Neuronal stem cell (in vitro differentiated cells): ENCODE measurements at regions not wholly inside any gene's neighbourhood (a gene's known extent, or its start where the extent isn't known, plus 50 kb on each side); places are given as distances from the start of the nearest gene placed in this dataset.

Experiments
- DNase-seq: peaks from one replicate; pipeline ENCODE4 v3.0.0-alpha.2; 2013; ENCODE audit warnings: low spot score
- H2AFZ ChIP-seq: one replicate; pipeline ENCODE4 v1.6.1; 2013; ENCODE audit warnings: mild to moderate bottlenecking, low read length, inconsistent platforms
- H2AK5ac ChIP-seq: 2 replicates; pipeline ENCODE4 v1.6.1; 2013; ENCODE audit warnings: low read depth, mild to moderate bottlenecking, inconsistent platforms, low read length, moderate library complexity, mixed read lengths
- H2BK120ac ChIP-seq: 2 replicates; pipeline ENCODE4 v1.6.1; 2013; ENCODE audit warnings: low read depth, mild to moderate bottlenecking, inconsistent platforms, low read length, moderate library complexity, mixed read lengths
- H2BK12ac ChIP-seq: one replicate; pipeline ENCODE4 v1.6.1; 2013; ENCODE audit warnings: low read length, inconsistent platforms
- H2BK15ac ChIP-seq: 2 replicates; pipeline ENCODE4 v1.6.1; 2013; ENCODE audit warnings: mild to moderate bottlenecking, low read length, inconsistent platforms, mixed read lengths
- H2BK5ac ChIP-seq: one replicate; pipeline ENCODE4 v1.6.1; 2013; ENCODE audit warnings: inconsistent platforms, mild to moderate bottlenecking, low read length, moderate library complexity
- H3K14ac ChIP-seq: one replicate; pipeline ENCODE4 v1.6.1; 2013; ENCODE audit warnings: low read length, inconsistent platforms
- H3K18ac ChIP-seq: 2 replicates; pipeline ENCODE4 v1.6.1; 2013; ENCODE audit warnings: low read length, inconsistent platforms
- H3K23ac ChIP-seq: 2 replicates; pipeline ENCODE4 v1.6.1; 2013; ENCODE audit warnings: low read depth, mild to moderate bottlenecking, mixed read lengths, low read length, inconsistent platforms; ENCODE audit not compliant: poor library complexity
- H3K27ac ChIP-seq: replicated peaks from 3 replicates; pipeline ENCODE4 v1.5.1; 2013; ENCODE audit warnings: low read length, inconsistent platforms
- H3K27me3 ChIP-seq, 3 experiments: 2 replicates each; pipeline ENCODE4 v1.6.1; 2013; ENCODE audit warnings: low read length in 3 of 3, mild to moderate bottlenecking in 2 of 3, inconsistent platforms in 1 of 3, low read depth in 1 of 3, mixed read lengths in 1 of 3, moderate library complexity in 1 of 3; ENCODE audit not compliant: control insufficient read depth in 3 of 3, insufficient read depth in 3 of 3
- H3K36me3 ChIP-seq, 2 donors: replicated peaks in 1 of 2; 2 replicates each; pipeline ENCODE4 v1.6.1; 2013; ENCODE audit warnings: low read length in 2 of 2; ENCODE audit not compliant: control insufficient read depth in 2 of 2, insufficient read depth in 2 of 2
- H3K4ac ChIP-seq: 2 replicates; pipeline ENCODE4 v1.6.1; 2013; ENCODE audit warnings: inconsistent platforms, mild to moderate bottlenecking, low read length, moderate library complexity
- H3K4me1 ChIP-seq, 2 donors: 1 replicate in 1 of 2; 2 replicates in 1 of 2; pipeline ENCODE4 v1.6.1; 2013; ENCODE audit warnings: low read length in 2 of 2, low read depth in 1 of 2; ENCODE audit not compliant: control insufficient read depth in 2 of 2, insufficient read depth in 1 of 2
- H3K4me2 ChIP-seq: one replicate; pipeline ENCODE4 v1.6.1; 2013; ENCODE audit warnings: mild to moderate bottlenecking, low read length, inconsistent platforms; ENCODE audit not compliant: insufficient read depth, poor library complexity, severe bottlenecking
- H3K4me3 ChIP-seq, 2 donors: 2 replicates each; pipeline ENCODE4 v1.5.1; 2013; ENCODE audit warnings: low read length in 2 of 2, mild to moderate bottlenecking in 2 of 2, inconsistent platforms in 1 of 2, moderate library complexity in 1 of 2
- H3K79me1 ChIP-seq: one replicate; pipeline ENCODE4 v1.6.1; 2013; ENCODE audit warnings: low read depth, mild to moderate bottlenecking, inconsistent platforms, low read length, moderate library complexity
- H3K9ac ChIP-seq: one replicate; pipeline ENCODE4 v1.6.1; 2013; ENCODE audit warnings: mild to moderate bottlenecking, low read depth, low read length, inconsistent platforms; ENCODE audit not compliant: poor library complexity
- H3K9me3 ChIP-seq, 2 donors: replicated peaks in 1 of 2; 2 replicates each; pipeline versions ENCODE3 to v1.6.1; 2013; ENCODE audit warnings: low read length in 2 of 2, mild to moderate bottlenecking in 2 of 2, inconsistent platforms in 1 of 2, low read depth in 1 of 2, mixed read lengths in 1 of 2, moderate library complexity in 1 of 2; ENCODE audit not compliant: control insufficient read depth in 2 of 2, insufficient read depth in 1 of 2
- H4K8ac ChIP-seq: one replicate; pipeline ENCODE4 v1.6.1; 2013; ENCODE audit warnings: low read depth, mild to moderate bottlenecking, inconsistent platforms, low read length, moderate library complexity
- H4K91ac ChIP-seq: one replicate; pipeline ENCODE4 v1.6.1; 2013; ENCODE audit warnings: low read length, low read depth, mild to moderate bottlenecking, inconsistent platforms; ENCODE audit not compliant: poor library complexity
- WGBS, 2 donors: extraction: QIAGEN DNeasy Blood & Tissue Kit; methylation state at CpG; one replicate each; pipeline ENCODE4 v1.1.7; 2013; ENCODE audit warnings: missing lambda C conversion rate in 2 of 2, mixed read lengths in 1 of 2; ENCODE audit not compliant: insufficient read length in 2 of 2, insufficient replicate concordance in 1 of 2; ENCODE audit errors: extremely low coverage in 2 of 2; 5-methylcytosine and 5-hydroxymethylcytosine counted together

- no peak overlapping the region for H3K4me3 ChIP-seq
- no peak overlapping the region for H3K23ac ChIP-seq
- H3K4ac ChIP-seq = no peak overlapping the region
- no peak overlapping the region for H2BK5ac ChIP-seq
- H3K27ac ChIP-seq = no peak overlapping the region
- H2BK120ac ChIP-seq = no peak overlapping the region
- H2BK12ac ChIP-seq = no peak overlapping the region
- H3K79me1 ChIP-seq = no peaks in the 10 kb centered on the region
- no peak for DNase-seq
- H3K9me3 ChIP-seq = peaks cover 0 to 1% of the 10 kb centered on the region in 2 donors
- H3K27me3 ChIP-seq = no peaks in the 10 kb centered on the region
- H3K18ac ChIP-seq = no peak overlapping the region
- no peak overlapping the region for H3K9ac ChIP-seq
- H4K8ac ChIP-seq = no peak overlapping the region
- H2BK15ac ChIP-seq = no peak overlapping the region
- no peak overlapping the region for H3K14ac ChIP-seq
- H3K36me3 ChIP-seq = no peaks in the 10 kb centered on the region
- no CpG with 5 or more reads among the region's 4 CpGs for WGBS, 2 donors
- no peak overlapping the region for H4K91ac ChIP-seq
- H3K4me2 ChIP-seq = no peak overlapping the region
- no peak overlapping the region for H2AFZ ChIP-seq
- H3K4me1 ChIP-seq = peaks cover 0 to 1% of the 10 kb centered on the region in 2 donors
- H2AK5ac ChIP-seq = no peak overlapping the region
These were observed 861.9 kb upstream of the ARPP21 start for GRCh38 chr3:34777386-34777785.

DNA sequence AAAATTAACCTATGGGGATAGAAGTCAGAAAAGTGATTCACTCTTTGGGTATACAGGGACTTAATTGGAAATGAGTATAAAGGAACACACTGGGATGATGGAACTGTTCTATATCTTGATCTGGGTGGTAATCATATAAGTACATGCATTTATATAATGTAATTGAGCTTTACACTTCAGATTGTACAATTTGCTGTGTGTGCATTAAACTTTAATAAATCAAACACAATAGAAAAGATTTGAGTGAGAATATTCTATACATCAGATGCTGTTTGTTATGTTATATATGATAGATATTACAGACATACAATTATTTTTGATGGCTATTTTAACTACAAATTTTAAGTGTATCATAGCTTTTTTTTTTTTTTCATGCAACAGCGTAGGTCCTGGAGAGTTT lies 860.2 kb upstream of the ARPP21 start:
- WGBS, 2 donors = no CpG with 5 or more reads among the region's 1 CpG

GRCh38 chr3:34780294-34780693 lies 859.0 kb upstream of the ARPP21 start:
- Histone ChIP-seq H3K4me1 (peaks cover 0 to 4% of the 10 kb centered on the region in 2 donors), H3K27me3 (no peaks in the 10 kb centered on the region), H2AK5ac (no peak overlapping the region), H4K91ac (no peak overlapping the region), H3K23ac (no peak overlapping the region), H3K36me3 (no peaks in the 10 kb centered on the region), H3K27ac (no peak overlapping the region), H2BK120ac (no peak overlapping the region), H3K14ac (no peak overlapping the region), H3K4me3 (no peak overlapping the region), H2AFZ (no peak overlapping the region), H3K9ac (no peak overlapping the region), H2BK15ac (no peak overlapping the region), H2BK12ac (no peak overlapping the region), H3K4ac (no peak overlapping the region), H4K8ac (no peak overlapping the region), H3K4me2 (no peak overlapping the region), H3K18ac (no peak overlapping the region), H2BK5ac (no peak overlapping the region), H3K9me3 (peaks cover 0 to 1% of the 10 kb centered on the region in 2 donors), H3K79me1 (no peaks in the 10 kb centered on the region)
- no CpG with 5 or more reads among the region's 5 CpGs for WGBS, 2 donors
- no peak for DNase-seq

More for the DNA sequence above, 860.2 kb upstream of the ARPP21 start:
- Histone ChIP-seq H2BK5ac (no peak overlapping the region), H3K4me1 (peaks cover 0 to 4% of the 10 kb centered on the region in 2 donors), H3K14ac (no peak overlapping the region), H3K27me3 (no peaks in the 10 kb centered on the region), H4K8ac (no peak overlapping the region), H3K4me3 (no peak overlapping the region), H2BK15ac (no peak overlapping the region), H2AFZ (no peak overlapping the region), H3K9me3 (peaks cover 0 to 1% of the 10 kb centered on the region in 2 donors), H3K9ac (no peak overlapping the region), H3K18ac (no peak overlapping the region), H3K27ac (no peak overlapping the region), H3K4me2 (no peak overlapping the region), H2BK12ac (no peak overlapping the region), H4K91ac (no peak overlapping the region), H3K23ac (no peak overlapping the region), H3K79me1 (no peaks in the 10 kb centered on the region), H3K36me3 (no peaks in the 10 kb centered on the region), H3K4ac (no peak overlapping the region), H2AK5ac (no peak overlapping the region), H2BK120ac (no peak overlapping the region)
- DNase-seq = no peak

GRCh38 chr3:34780973-34781372 lies 858.4 kb upstream of the ARPP21 start:
- H3K27ac ChIP-seq = no peak overlapping the region
- no peak overlapping the region for H2BK12ac ChIP-seq
- H4K91ac ChIP-seq = no peak overlapping the region
- no peaks in the 10 kb centered on the region for H3K79me1 ChIP-seq
- no peak overlapping the region for H2BK5ac ChIP-seq
- peaks cover 0 to 4% of the 10 kb centered on the region in 2 donors for H3K4me1 ChIP-seq
- no peak overlapping the region for H3K14ac ChIP-seq
- H2BK15ac ChIP-seq = no peak overlapping the region
- H4K8ac ChIP-seq = no peak overlapping the region
- no peak overlapping the region for H2AFZ ChIP-seq
- WGBS, 2 donors = no CpG with 5 or more reads among the region's 4 CpGs
- no peak overlapping the region for H2AK5ac ChIP-seq
- H3K36me3 ChIP-seq = no peaks in the 10 kb centered on the region
- no peak overlapping the region for H3K9ac ChIP-seq
- no peaks in the 10 kb centered on the region for H3K27me3 ChIP-seq
- no peak for DNase-seq
- H3K23ac ChIP-seq = no peak overlapping the region
- H3K9me3 ChIP-seq = no peaks in the 10 kb centered on the region
- no peak overlapping the region for H2BK120ac ChIP-seq
- H3K18ac ChIP-seq = no peak overlapping the region
- H3K4me2 ChIP-seq = no peak overlapping the region
- H3K4ac ChIP-seq = no peak overlapping the region
- no peak overlapping the region for H3K4me3 ChIP-seq
